ENCODE measurements at regions not wholly inside any gene's neighbourhood (a gene's known extent, or its start where the extent isn't known, plus 50 kb on each side); places are given as distances from the start of the nearest gene placed in this dataset.

GRCh38 chr5:8714861-8715260 lies 831.0 kb downstream of the SEMA5A start:
- FAIRE-seq, result no peak
- WGBS (ENCODE audit: insufficient coverage, insufficient replicate concordance, low lambda C conversion rate, missing lambda C conversion rate), result 41% methylated on average over 1 of the region's 1 CpG
- RAD21 ChIA-PET (ENCODE audit: unreplicated experiment), result no interaction called here

More at GRCh38 chr5:8714861-8715260, 831.0 kb downstream of the SEMA5A start:
- in situ Hi-C loops (cut with MboI), result no loop called here
- H3K4me3 ChIP-seq, result no peak overlapping the region
- no peaks in the 10 kb centered on the region for H4K20me1 ChIP-seq (ENCODE audit: control insufficient read depth, insufficient read depth)
- H3K9ac ChIP-seq (ENCODE audit: control insufficient read depth, insufficient read depth, low read length), result no peak overlapping the region
- H3K9me3 ChIP-seq (replicated peaks; ENCODE audit: control insufficient read depth, insufficient read depth, low read length), result no peaks in the 10 kb centered on the region
- no peaks in the 10 kb centered on the region for H3K36me3 ChIP-seq (ENCODE audit: control insufficient read depth in 2 of 2, insufficient read depth in 2 of 2, low read length in 1 of 2)
- SMC1A ChIA-PET (ENCODE audit: uncharacterized antibody, unreplicated experiment), result interaction anchor here (0.7 kb wide), 1 partner anchor 35 kb away, joined by 3 read pairs; no protein-coding TSS in a partner anchor
- H3K27ac ChIP-seq (ENCODE audit: control insufficient read depth, insufficient read depth), result no peak overlapping the region
- no peaks in the 10 kb centered on the region for H3K27me3 ChIP-seq (replicated peaks in 1 of 2; ENCODE audit: control insufficient read depth in 2 of 2, insufficient read depth in 2 of 2, low read length in 1 of 2)
- H3K79me2 ChIP-seq (ENCODE audit: control insufficient read depth, insufficient read depth, low read length), result no peaks in the 10 kb centered on the region
- no peak for DNase-seq (ENCODE audit: low read depth, low spot score)
- TF ChIP-seq POLR2AphosphoS5 (IDR thresholded peaks at IDR 0.05; ENCODE audit: low read length), result no peak
- no peak for TF ChIP-seq BHLHE40 (IDR thresholded peaks at IDR 0.05; ENCODE audit: borderline replicate concordance in 1 of 2, low read depth in 2 of 2, low read length in 1 of 2)
- no peak for TF ChIP-seq SUPT20H (IDR thresholded peaks at IDR 0.05; ENCODE audit: borderline replicate concordance, control insufficient read depth, low read depth, low read length)
- TF ChIP-seq REST (IDR thresholded peaks at IDR 0.05; ENCODE audit: low read depth, low read length), result no peak
- TF ChIP-seq ASH2L (IDR thresholded peaks at IDR 0.05; ENCODE audit: borderline replicate concordance, low read depth), result no peak
- H3K4me2 ChIP-seq (ENCODE audit: control insufficient read depth, insufficient read depth), result no peak overlapping the region
- no TSS peak for BruUV-seq (replicated peaks)
- intact Hi-C loops (cut with micrococcal nuclease; ENCODE audit: unreplicated experiment), result no loop called here
- POLR2A ChIA-PET, result no interaction called here
- H2AFZ ChIP-seq (ENCODE audit: control insufficient read depth, low read depth, low read length), result no peak overlapping the region
- CTCF ChIA-PET, result no interaction called here
- no peak for ATAC-seq
- no peaks in the 10 kb centered on the region for H3K4me1 ChIP-seq (ENCODE audit: control insufficient read depth, insufficient read depth, low read length)

Data from GM12878 (cell line).